ENCODE measurements at regions not wholly inside any gene's neighbourhood (a gene's known extent, or its start where the extent isn't known, plus 50 kb on each side); places are given as distances from the start of the nearest gene placed in this dataset.

GRCh38 chr4:18513861-18514260, 492.3 kb upstream of the LCORL start:
- no peak for DNase-seq
- H3K4me1 Mint-ChIP-seq, result no peaks in the 10 kb centered on the region
- no peaks in the 10 kb centered on the region for H3K27me3 Mint-ChIP-seq
- H3K9me3 Mint-ChIP-seq, result no peaks in the 10 kb centered on the region
- H3K4me3 Mint-ChIP-seq, result no peak overlapping the region
- no peaks in the 10 kb centered on the region for H3K36me3 Mint-ChIP-seq
- H3K27ac Mint-ChIP-seq, result no peak overlapping the region

GRCh38 chr4:18512718-18513117, 491.2 kb upstream of the LCORL start:
- no peak for DNase-seq
- no peaks in the 10 kb centered on the region for H3K27me3 Mint-ChIP-seq
- no peak overlapping the region for H3K4me3 Mint-ChIP-seq
- H3K36me3 Mint-ChIP-seq, result no peaks in the 10 kb centered on the region
- H3K9me3 Mint-ChIP-seq, result no peaks in the 10 kb centered on the region
- H3K4me1 Mint-ChIP-seq, result no peaks in the 10 kb centered on the region
- H3K27ac Mint-ChIP-seq, result no peak overlapping the region

- no peak for DNase-seq
- Mint-ChIP-seq H3K4me3 (no peak overlapping the region), H3K27me3 (no peaks in the 10 kb centered on the region), H3K9me3 (no peaks in the 10 kb centered on the region), H3K27ac (no peak overlapping the region), H3K36me3 (no peaks in the 10 kb centered on the region), H3K4me1 (no peaks in the 10 kb centered on the region)
These were observed 490.2 kb upstream of the LCORL start for GRCh38 chr4:18511727-18512126.

GRCh38 chr4:18508786-18509185, 487.2 kb upstream of the LCORL start:
- DNase-seq, result no peak
- H3K27me3 Mint-ChIP-seq, result no peaks in the 10 kb centered on the region
- no peak overlapping the region for H3K4me3 Mint-ChIP-seq
- no peak overlapping the region for H3K27ac Mint-ChIP-seq
- H3K9me3 Mint-ChIP-seq, result no peaks in the 10 kb centered on the region
- no peaks in the 10 kb centered on the region for H3K4me1 Mint-ChIP-seq
- no peaks in the 10 kb centered on the region for H3K36me3 Mint-ChIP-seq

- Mint-ChIP-seq H3K27ac (no peak overlapping the region), H3K36me3 (no peaks in the 10 kb centered on the region), H3K4me1 (no peaks in the 10 kb centered on the region), H3K9me3 (no peaks in the 10 kb centered on the region), H3K27me3 (peaks cover 4% of the 10 kb centered on the region), H3K4me3 (no peak overlapping the region)
- DNase-seq, result no peak
These were observed 459.4 kb upstream of the LCORL start for GRCh38 chr4:18480928-18481327.

GRCh38 chr4:18480342-18480741, 458.8 kb upstream of the LCORL start:
- Mint-ChIP-seq H3K27ac (no peak overlapping the region), H3K4me1 (no peaks in the 10 kb centered on the region), H3K4me3 (no peak overlapping the region), H3K27me3 (peaks cover 4% of the 10 kb centered on the region), H3K9me3 (no peaks in the 10 kb centered on the region), H3K36me3 (no peaks in the 10 kb centered on the region)
- DNase-seq, result no peak

GRCh38 chr4:18479825-18480224, 458.3 kb upstream of the LCORL start:
- no peak overlapping the region for H3K27ac Mint-ChIP-seq
- no peaks in the 10 kb centered on the region for H3K4me1 Mint-ChIP-seq
- H3K4me3 Mint-ChIP-seq, result no peak overlapping the region
- no peaks in the 10 kb centered on the region for H3K36me3 Mint-ChIP-seq
- DNase-seq, result no peak
- no peaks in the 10 kb centered on the region for H3K9me3 Mint-ChIP-seq
- H3K27me3 Mint-ChIP-seq, result peaks cover 4% of the 10 kb centered on the region

GRCh38 chr4:18463987-18464559, 442.5 kb upstream of the LCORL start:
- DNase-seq, result no peak
- no peak overlapping the region for H3K27ac Mint-ChIP-seq
- H3K9me3 Mint-ChIP-seq, result no peaks in the 10 kb centered on the region
- peaks cover 7% of the 10 kb centered on the region for H3K27me3 Mint-ChIP-seq
- no peaks in the 10 kb centered on the region for H3K4me1 Mint-ChIP-seq
- H3K4me3 Mint-ChIP-seq, result no peak overlapping the region
- no peaks in the 10 kb centered on the region for H3K36me3 Mint-ChIP-seq

GRCh38 chr4:18458465-18458864, 436.9 kb upstream of the LCORL start:
- Mint-ChIP-seq H3K36me3 (no peaks in the 10 kb centered on the region), H3K4me3 (no peak overlapping the region), H3K9me3 (no peaks in the 10 kb centered on the region)

GRCh38 chr4:18454349-18454748, 432.8 kb upstream of the LCORL start:
- Mint-ChIP-seq H3K4me3 (no peak overlapping the region), H3K36me3 (no peaks in the 10 kb centered on the region), H3K27me3 (no peaks in the 10 kb centered on the region), H3K9me3 (peaks cover 2% of the 10 kb centered on the region), H3K27ac (no peak overlapping the region), H3K4me1 (no peaks in the 10 kb centered on the region)
- no peak for DNase-seq

More at GRCh38 chr4:18458465-18458864, 436.9 kb upstream of the LCORL start:
- Mint-ChIP-seq H3K27me3 (no peaks in the 10 kb centered on the region), H3K27ac (no peak overlapping the region), H3K4me1 (no peaks in the 10 kb centered on the region)
- DNase-seq, result no peak

GRCh38 chr4:18445110-18445509, 423.6 kb upstream of the LCORL start:
- no peak for DNase-seq
- no peak overlapping the region for H3K4me3 Mint-ChIP-seq
- no peak overlapping the region for H3K27ac Mint-ChIP-seq
- no peaks in the 10 kb centered on the region for H3K4me1 Mint-ChIP-seq
- H3K9me3 Mint-ChIP-seq, result peaks cover 7% of the 10 kb centered on the region
- peaks cover 2% of the 10 kb centered on the region for H3K36me3 Mint-ChIP-seq
- no peaks in the 10 kb centered on the region for H3K27me3 Mint-ChIP-seq

GRCh38 chr4:18444206-18444605, 422.7 kb upstream of the LCORL start:
- H3K4me3 Mint-ChIP-seq, result no peak overlapping the region
- no peaks in the 10 kb centered on the region for H3K27me3 Mint-ChIP-seq
- peaks cover 2% of the 10 kb centered on the region for H3K36me3 Mint-ChIP-seq
- H3K9me3 Mint-ChIP-seq, result peaks cover 7% of the 10 kb centered on the region
- no peak for DNase-seq
- H3K4me1 Mint-ChIP-seq, result no peaks in the 10 kb centered on the region
- H3K27ac Mint-ChIP-seq, result no peak overlapping the region

- H3K4me1 Mint-ChIP-seq, result no peaks in the 10 kb centered on the region
- no peak for DNase-seq
- H3K27me3 Mint-ChIP-seq, result no peaks in the 10 kb centered on the region
These were observed 421.4 kb upstream of the LCORL start for GRCh38 chr4:18442957-18443356.

GRCh38 chr4:18441676-18442075, 420.1 kb upstream of the LCORL start:
- H3K4me1 Mint-ChIP-seq, result no peaks in the 10 kb centered on the region
- peaks cover 6% of the 10 kb centered on the region for H3K9me3 Mint-ChIP-seq
- H3K27me3 Mint-ChIP-seq, result no peaks in the 10 kb centered on the region
- no peak overlapping the region for H3K27ac Mint-ChIP-seq
- H3K4me3 Mint-ChIP-seq, result no peak overlapping the region
- DNase-seq, result no peak
- peaks cover 2% of the 10 kb centered on the region for H3K36me3 Mint-ChIP-seq

More at GRCh38 chr4:18442957-18443356, 421.4 kb upstream of the LCORL start:
- peaks cover 7% of the 10 kb centered on the region for H3K9me3 Mint-ChIP-seq
- H3K4me3 Mint-ChIP-seq, result no peak overlapping the region
- no peak overlapping the region for H3K27ac Mint-ChIP-seq
- peaks cover 2% of the 10 kb centered on the region for H3K36me3 Mint-ChIP-seq

- Mint-ChIP-seq H3K4me3 (no peak overlapping the region), H3K27me3 (no peaks in the 10 kb centered on the region)
These were observed 419.6 kb upstream of the LCORL start for GRCh38 chr4:18441203-18441590.

GRCh38 chr4:18440527-18441202, 419.1 kb upstream of the LCORL start:
- Mint-ChIP-seq H3K9me3 (peaks cover 6% of the 10 kb centered on the region), H3K27me3 (no peaks in the 10 kb centered on the region)

More at GRCh38 chr4:18441203-18441590, 419.6 kb upstream of the LCORL start:
- no peak overlapping the region for H3K27ac Mint-ChIP-seq
- H3K36me3 Mint-ChIP-seq, result peaks cover 2% of the 10 kb centered on the region
- H3K9me3 Mint-ChIP-seq, result peaks cover 6% of the 10 kb centered on the region
- H3K4me1 Mint-ChIP-seq, result no peaks in the 10 kb centered on the region
- no peak for DNase-seq

More at GRCh38 chr4:18440527-18441202, 419.1 kb upstream of the LCORL start:
- Mint-ChIP-seq H3K4me3 (no peak overlapping the region), H3K4me1 (no peaks in the 10 kb centered on the region), H3K27ac (no peak overlapping the region), H3K36me3 (peaks cover 2% of the 10 kb centered on the region)
- DNase-seq, result no peak

Data from activated naive CD8-positive, alpha-beta T cell treated with anti-CD3 and anti-CD28 coated beads for 36 hours (primary cell).